ENCODE measurements at regions not wholly inside any gene's neighbourhood (a gene's known extent, or its start where the extent isn't known, plus 50 kb on each side); places are given as distances from the start of the nearest gene placed in this dataset.

GRCh38 chr2:133768256-133768655 lies 200.0 kb upstream of the NCKAP5 start:
- Mint-ChIP-seq H3K27ac (no peak overlapping the region), H3K27me3 (peaks cover 4% of the 10 kb centered on the region), H3K9me3 (ENCODE audit: insufficient read depth) (no peaks in the 10 kb centered on the region), H3K4me3 (no peak overlapping the region), H3K4me1 (no peaks in the 10 kb centered on the region)
- Histone ChIP-seq H3K4me3 (ENCODE audit: control extremely low read depth in 1 of 5, extremely low read depth in 1 of 5, insufficient read depth in 1 of 5, low read depth in 2 of 5, low read length in 4 of 5) (no peak overlapping the region), H3K27ac (ENCODE audit: low read length in 2 of 2) (no peak overlapping the region), H3K9ac (ENCODE audit: low read length) (no peak overlapping the region), H2AFZ (ENCODE audit: insufficient read depth, low read depth, low read length, poor library complexity, severe bottlenecking) (no peak overlapping the region), H3K79me2 (ENCODE audit: control insufficient read depth, insufficient read depth, low read length) (no peaks in the 10 kb centered on the region), H3K4me2 (replicated peaks; ENCODE audit: low read depth, low read length, poor library complexity, severe bottlenecking) (no peak overlapping the region), H3K27me3 (replicated peaks in 1 of 4; ENCODE audit: control extremely low read depth in 1 of 4, control insufficient read depth in 3 of 4, insufficient read depth in 4 of 4, low read length in 3 of 4) (peaks cover 0 to 2% (median 0%) of the 10 kb centered on the region in 4 experiments), H3K9me3 (ENCODE audit: control extremely low read depth in 1 of 3, control insufficient read depth in 2 of 3, insufficient read depth in 1 of 3, low read length in 2 of 3) (no peaks in the 10 kb centered on the region), H3K4me1 (ENCODE audit: control insufficient read depth in 2 of 2, insufficient read depth in 2 of 2, low read length in 2 of 2) (no peaks in the 10 kb centered on the region), H3K36me3 (replicated peaks in 1 of 2; ENCODE audit: control extremely low read depth in 1 of 2, control insufficient read depth in 1 of 2, extremely low read depth in 1 of 2, insufficient read depth in 2 of 2, low read length in 1 of 2) (no peaks in the 10 kb centered on the region), H4K20me1 (ENCODE audit: control insufficient read depth, insufficient read depth, low read length, poor library complexity, severe bottlenecking) (no peaks in the 10 kb centered on the region)
- ChIA-PET POLR2A (no interaction called here), CTCF (no interaction called here)
- no peak for TF ChIP-seq CTCF (IDR thresholded peaks at IDR 0.05)
- TF ChIP-seq EZH2 (IDR thresholded peaks at IDR 0.05; ENCODE audit: borderline replicate concordance, insufficient read depth, low read depth, low read length, poor library complexity, severe bottlenecking): no peak
- DNase-seq: no peak
- no peak for ATAC-seq (ENCODE audit: low read depth)
- 90% methylated on average over 2 of the region's 2 CpGs for WGBS (ENCODE audit: insufficient coverage)
- intact Hi-C loops (cut with micrococcal nuclease): no loop called here

GRCh38 chr2:133768658-133769435 lies 200.6 kb upstream of the NCKAP5 start:
- Histone ChIP-seq H3K4me3 (ENCODE audit: control extremely low read depth in 1 of 5, extremely low read depth in 1 of 5, insufficient read depth in 1 of 5, low read depth in 2 of 5, low read length in 4 of 5) (no peak overlapping the region), H3K9ac (ENCODE audit: low read length) (no peak overlapping the region), H3K27me3 (replicated peaks in 1 of 4; ENCODE audit: control extremely low read depth in 1 of 4, control insufficient read depth in 3 of 4, insufficient read depth in 4 of 4, low read length in 3 of 4) (peaks cover 0 to 2% (median 0%) of the 10 kb centered on the region in 4 experiments), H3K27ac (ENCODE audit: low read length in 2 of 2) (no peak overlapping the region), H4K20me1 (ENCODE audit: control insufficient read depth, insufficient read depth, low read length, poor library complexity, severe bottlenecking) (no peaks in the 10 kb centered on the region), H3K36me3 (replicated peaks in 1 of 2; ENCODE audit: control extremely low read depth in 1 of 2, control insufficient read depth in 1 of 2, extremely low read depth in 1 of 2, insufficient read depth in 2 of 2, low read length in 1 of 2) (no peaks in the 10 kb centered on the region), H3K4me1 (ENCODE audit: control insufficient read depth in 2 of 2, insufficient read depth in 2 of 2, low read length in 2 of 2) (no peaks in the 10 kb centered on the region), H3K79me2 (ENCODE audit: control insufficient read depth, insufficient read depth, low read length) (no peaks in the 10 kb centered on the region), H3K4me2 (replicated peaks; ENCODE audit: low read depth, low read length, poor library complexity, severe bottlenecking) (no peak overlapping the region), H3K9me3 (ENCODE audit: control extremely low read depth in 1 of 3, control insufficient read depth in 2 of 3, insufficient read depth in 1 of 3, low read length in 2 of 3) (no peaks in the 10 kb centered on the region), H2AFZ (ENCODE audit: insufficient read depth, low read depth, low read length, poor library complexity, severe bottlenecking) (no peak overlapping the region)
- WGBS (ENCODE audit: insufficient coverage): 87% methylated on average over 5 of the region's 6 CpGs
- CTCF ChIA-PET: no interaction called here
- no peak for DNase-seq
- no peaks in the 10 kb centered on the region for H3K9me3 Mint-ChIP-seq (ENCODE audit: insufficient read depth)
- TF ChIP-seq EZH2 (IDR thresholded peaks at IDR 0.05; ENCODE audit: borderline replicate concordance, insufficient read depth, low read depth, low read length, poor library complexity, severe bottlenecking) (no peak), CTCF (IDR thresholded peaks at IDR 0.05) (no peak)
- peaks cover 4% of the 10 kb centered on the region for H3K27me3 Mint-ChIP-seq
- no peak for ATAC-seq (ENCODE audit: low read depth)
- intact Hi-C loops (cut with micrococcal nuclease): no loop called here
- POLR2A ChIA-PET: no interaction called here
- H3K4me1 Mint-ChIP-seq: no peaks in the 10 kb centered on the region
- H3K27ac Mint-ChIP-seq: no peak overlapping the region
- H3K4me3 Mint-ChIP-seq: no peak overlapping the region
